ENCODE measurements at regions not wholly inside any gene's neighbourhood (a gene's known extent, or its start where the extent isn't known, plus 50 kb on each side); places are given as distances from the start of the nearest gene placed in this dataset.

DNA sequence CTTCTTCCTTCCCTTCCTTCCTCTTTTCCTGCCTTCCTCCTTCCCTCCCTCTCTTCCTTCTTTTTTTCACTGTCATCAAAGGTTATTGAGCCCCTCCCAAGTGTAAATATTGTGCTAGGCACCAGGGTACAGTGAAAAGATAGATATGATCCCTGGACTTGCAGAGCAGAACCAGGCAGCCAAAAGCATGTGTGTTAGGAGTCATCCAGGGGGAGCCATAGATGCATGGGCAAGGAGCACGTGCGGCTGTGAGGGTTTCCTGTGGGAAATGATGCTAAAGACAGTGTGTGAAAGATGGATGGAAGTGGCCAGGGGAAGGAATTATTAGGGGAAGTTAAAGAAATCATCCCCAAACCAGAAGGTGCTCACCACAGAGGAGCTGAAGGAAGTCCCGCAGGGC is 65.2 kb downstream of the NR2F2 start:
- Histone ChIP-seq H3K9me3 (replicated peaks; ENCODE audit: control insufficient read depth, insufficient read depth, low read depth, low read length) (no peaks in the 10 kb centered on the region), H3K9ac (ENCODE audit: insufficient read depth in 1 of 2, low read depth in 2 of 2, low read length in 2 of 2) (no peak overlapping the region), H3K4me2 (ENCODE audit: insufficient read depth, low read length) (no peak overlapping the region; the same call in 1 of the 2 replicates), H2AFZ (ENCODE audit: low read depth, low read length) (peak overlapping the region; percentile 9), H3K4me3 (no peak overlapping the region), H3K4me1 (replicated peaks in 1 of 2; ENCODE audit: control insufficient read depth in 2 of 2, insufficient read depth in 2 of 2, low read length in 2 of 2) (peaks cover 4 to 17% of the 10 kb centered on the region in 2 experiments; a peak in 4 of 5 replicates), H3K27me3 (ENCODE audit: control insufficient read depth in 2 of 2, insufficient read depth in 2 of 2, low read length in 2 of 2) (no peaks in the 10 kb centered on the region), H3K36me3 (ENCODE audit: control insufficient read depth, insufficient read depth, low read length) (no peaks in the 10 kb centered on the region), H3K9me1 (ENCODE audit: control insufficient read depth, insufficient read depth, low read length) (no peaks in the 10 kb centered on the region), H3K79me2 (ENCODE audit: control insufficient read depth, insufficient read depth, low read length) (no peaks in the 10 kb centered on the region), H4K20me1 (replicated peaks; ENCODE audit: control insufficient read depth, insufficient read depth, low read length) (no peaks in the 10 kb centered on the region), H3K27ac (ENCODE audit: extremely low read depth, low read depth, low read length) (no peak overlapping the region)
- peak in 1 of 4 experiments; percentile 11 for DNase-seq (ENCODE audit: extremely low read depth in 1 of 4, low spot score in 3 of 4)
- in situ Hi-C loops (cut with MboI) = no loop called here
- no peak for FAIRE-seq
- 53% methylated on average over 3 of the region's 3 CpGs for WGBS (ENCODE audit: insufficient coverage, low coverage, missing lambda C conversion rate)
- no peak for TF ChIP-seq ZNF174 (CRISPR knock-in tag; IDR thresholded peaks at IDR 0.05)
- 0 out of 2 replicates have a peak, but pooled peaks have one; percentile 20 for TF ChIP-seq EP400 (IDR thresholded peaks at IDR 0.05)
- peak; percentile 39; the same call in 1 of the 2 replicates for TF ChIP-seq BHLHE40 (IDR thresholded peaks at IDR 0.05; ENCODE audit: low read length)
- TF ChIP-seq, protein P1, sequence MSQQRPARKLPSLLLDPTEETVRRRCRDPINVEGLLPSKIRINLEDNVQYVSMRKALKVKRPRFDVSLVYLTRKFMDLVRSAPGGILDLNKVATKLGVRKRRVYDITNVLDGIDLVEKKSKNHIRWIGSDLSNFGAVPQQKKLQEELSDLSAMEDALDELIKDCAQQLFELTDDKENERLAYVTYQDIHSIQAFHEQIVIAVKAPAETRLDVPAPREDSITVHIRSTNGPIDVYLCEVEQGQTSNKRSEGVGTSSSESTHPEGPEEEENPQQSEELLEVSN (IDR thresholded peaks at IDR 0.05; ENCODE audit: borderline replicate concordance in 1 of 2, extremely low read depth in 1 of 2, insufficient read depth in 1 of 2, insufficient read length in 1 of 2, low read depth in 1 of 2, low read length in 1 of 2, poor library complexity in 1 of 2, severe bottlenecking in 1 of 2) = peak in 1 of 2 experiments; percentile 29
- TF ChIP-seq, protein P2, sequence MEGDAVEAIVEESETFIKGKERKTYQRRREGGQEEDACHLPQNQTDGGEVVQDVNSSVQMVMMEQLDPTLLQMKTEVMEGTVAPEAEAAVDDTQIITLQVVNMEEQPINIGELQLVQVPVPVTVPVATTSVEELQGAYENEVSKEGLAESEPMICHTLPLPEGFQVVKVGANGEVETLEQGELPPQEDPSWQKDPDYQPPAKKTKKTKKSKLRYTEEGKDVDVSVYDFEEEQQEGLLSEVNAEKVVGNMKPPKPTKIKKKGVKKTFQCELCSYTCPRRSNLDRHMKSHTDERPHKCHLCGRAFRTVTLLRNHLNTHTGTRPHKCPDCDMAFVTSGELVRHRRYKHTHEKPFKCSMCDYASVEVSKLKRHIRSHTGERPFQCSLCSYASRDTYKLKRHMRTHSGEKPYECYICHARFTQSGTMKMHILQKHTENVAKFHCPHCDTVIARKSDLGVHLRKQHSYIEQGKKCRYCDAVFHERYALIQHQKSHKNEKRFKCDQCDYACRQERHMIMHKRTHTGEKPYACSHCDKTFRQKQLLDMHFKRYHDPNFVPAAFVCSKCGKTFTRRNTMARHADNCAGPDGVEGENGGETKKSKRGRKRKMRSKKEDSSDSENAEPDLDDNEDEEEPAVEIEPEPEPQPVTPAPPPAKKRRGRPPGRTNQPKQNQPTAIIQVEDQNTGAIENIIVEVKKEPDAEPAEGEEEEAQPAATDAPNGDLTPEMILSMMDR (IDR thresholded peaks at IDR 0.05 in 2 of 3, conservative IDR thresholded peaks at IDR 0.05 in 1 of 3; ENCODE audit: insufficient read depth in 2 of 3, low read depth in 1 of 3, low read length in 3 of 3) = 0 out of 6 replicates have a peak, but pooled peaks of 1 of the 3 experiments have one; percentile 18
- no TSS peak for BruUV-seq (replicated peaks)
- ChIA-PET POLR2A (interaction anchor here (1.0 to 1.1 kb wide), 2 partner anchors 11 to 13 kb away, joined by 4 read pairs; no protein-coding TSS in a partner anchor), CTCF (ENCODE audit: low intra/inter-chr PET ratio) (no interaction called here)
- intact Hi-C loops (cut with micrococcal nuclease) = no loop called here
- 0 out of 3 replicates have a peak, but pooled peaks have one; percentile 12 for ATAC-seq

Measured in K562 (cell line).